NCI-H69 (cell line): ENCODE measurements at regions not wholly inside any gene's neighbourhood (a gene's known extent, or its start where the extent isn't known, plus 50 kb on each side); places are given as distances from the start of the nearest gene placed in this dataset.

Experiments used
- DNase-seq: peaks from one replicate; lab custom pipeline; 2025; lab: John Stamatoyannopoulos, UW

DNA sequence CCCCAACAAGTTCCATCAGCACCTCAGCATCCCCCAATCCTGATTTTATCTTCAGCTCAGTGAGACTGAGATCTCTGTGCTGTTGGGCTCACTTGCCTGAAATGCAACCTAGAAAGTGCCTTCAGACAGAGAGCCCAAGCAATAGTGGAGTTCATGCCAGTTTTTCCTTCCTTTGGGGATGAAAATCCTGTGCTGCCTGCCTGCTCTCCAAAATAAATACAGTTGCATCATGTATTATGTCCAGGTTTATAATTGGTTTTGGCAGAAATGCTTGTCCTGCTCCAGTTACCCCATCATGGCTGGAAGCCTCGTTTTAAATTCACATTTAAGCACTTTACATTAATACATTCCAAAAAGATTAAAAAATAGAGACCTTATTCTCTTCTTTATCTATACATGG is 1865.5 kb upstream of the TENM3 start:
- peak; percentile 29 for DNase-seq

DNA sequence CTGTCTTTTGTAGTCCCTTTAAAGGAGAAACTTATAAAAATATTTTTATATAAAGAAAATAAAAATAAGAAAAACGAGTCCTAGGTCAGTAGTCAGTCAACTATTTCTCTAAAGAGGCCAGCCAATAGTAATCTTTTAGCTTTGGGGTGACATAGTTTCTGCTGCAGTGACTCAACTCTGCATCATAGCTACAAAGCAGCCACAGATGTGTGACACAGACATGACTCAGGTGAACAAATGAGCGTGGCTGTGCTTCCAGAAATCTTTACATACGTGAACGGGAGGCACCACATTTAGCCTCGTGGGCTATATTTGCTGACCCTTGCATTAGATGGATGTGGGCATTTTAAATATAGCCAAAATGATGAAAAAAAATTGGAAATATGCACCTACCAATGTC is 1862.5 kb upstream of the TENM3 start:
- no peak for DNase-seq

DNA sequence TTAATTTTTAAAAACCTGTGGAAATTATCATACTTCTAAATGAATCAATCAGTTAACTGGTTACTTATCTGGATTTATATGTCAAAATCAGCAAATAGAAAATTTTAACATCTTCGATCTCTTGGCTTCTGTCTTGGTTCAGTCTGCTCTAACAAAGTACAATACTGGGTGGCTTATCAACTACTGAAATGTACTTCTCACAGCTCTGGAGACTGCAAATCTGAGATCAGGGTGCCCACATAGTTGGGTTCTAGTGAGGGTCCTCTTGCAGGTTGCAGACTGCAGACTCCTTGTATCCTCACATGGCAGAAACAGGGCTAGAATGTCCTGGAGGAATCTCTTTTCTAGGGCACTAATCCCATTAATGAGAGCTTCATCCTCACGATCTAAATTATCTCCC is 1851.6 kb upstream of the TENM3 start:
- no peak for DNase-seq

DNA sequence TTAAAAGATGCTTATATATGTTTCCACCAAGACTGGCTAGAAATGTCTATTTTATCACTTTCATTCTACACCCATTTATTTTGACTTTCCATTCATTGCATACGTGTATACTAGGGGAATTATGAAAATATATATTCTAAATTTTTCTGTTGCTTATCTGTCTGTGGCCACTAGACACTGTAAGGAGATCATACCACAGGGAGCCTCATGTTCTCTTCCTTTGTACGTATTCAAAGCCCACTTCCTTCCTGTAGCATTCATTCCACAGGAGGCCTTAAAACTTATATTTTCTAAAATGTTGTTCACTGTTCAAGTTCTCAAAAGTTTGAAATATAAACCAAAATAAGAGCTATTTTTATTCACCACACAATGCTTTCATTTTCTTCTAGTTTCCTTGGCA is 1848.9 kb upstream of the TENM3 start:
- no peak for DNase-seq

DNA sequence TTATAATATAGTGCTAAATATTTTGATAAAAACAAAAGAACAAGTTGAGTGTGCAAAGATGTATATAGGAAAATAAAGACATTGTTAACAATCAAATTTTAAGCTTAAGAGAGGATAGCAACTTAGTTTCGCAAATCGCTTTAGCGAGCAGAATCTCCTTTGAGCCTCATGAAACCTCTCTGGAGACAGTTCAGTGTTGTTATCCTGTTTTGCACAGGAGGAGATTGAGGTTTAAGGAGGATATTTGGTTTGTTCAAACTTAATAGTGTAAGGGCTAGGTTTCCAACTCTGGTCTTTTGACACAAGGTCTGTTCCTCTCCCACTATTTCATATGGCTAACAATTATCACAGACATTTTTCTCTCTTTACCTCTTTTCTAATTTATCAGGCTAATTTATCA is 1848.5 kb upstream of the TENM3 start:
- no peak for DNase-seq

DNA sequence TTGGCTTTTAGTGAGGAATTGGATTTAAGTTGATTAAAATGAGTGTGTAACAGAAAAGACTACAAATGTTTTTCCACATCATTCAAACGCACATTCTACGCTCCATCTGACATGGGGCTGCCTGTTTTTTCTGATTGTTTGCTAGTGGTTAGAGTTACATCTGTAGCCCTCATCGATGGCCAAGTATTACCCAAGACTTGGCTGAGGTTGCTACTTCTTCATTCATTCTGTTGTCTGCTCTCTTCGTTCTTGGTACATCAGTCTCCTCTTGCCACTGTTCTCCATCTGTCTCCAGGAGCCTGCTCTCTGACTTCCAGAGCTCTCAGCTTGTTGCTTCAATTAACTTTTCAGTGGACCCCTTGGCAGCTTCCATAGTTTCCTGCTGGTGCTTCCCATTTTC is 1844.6 kb upstream of the TENM3 start:
- no peak for DNase-seq

DNA sequence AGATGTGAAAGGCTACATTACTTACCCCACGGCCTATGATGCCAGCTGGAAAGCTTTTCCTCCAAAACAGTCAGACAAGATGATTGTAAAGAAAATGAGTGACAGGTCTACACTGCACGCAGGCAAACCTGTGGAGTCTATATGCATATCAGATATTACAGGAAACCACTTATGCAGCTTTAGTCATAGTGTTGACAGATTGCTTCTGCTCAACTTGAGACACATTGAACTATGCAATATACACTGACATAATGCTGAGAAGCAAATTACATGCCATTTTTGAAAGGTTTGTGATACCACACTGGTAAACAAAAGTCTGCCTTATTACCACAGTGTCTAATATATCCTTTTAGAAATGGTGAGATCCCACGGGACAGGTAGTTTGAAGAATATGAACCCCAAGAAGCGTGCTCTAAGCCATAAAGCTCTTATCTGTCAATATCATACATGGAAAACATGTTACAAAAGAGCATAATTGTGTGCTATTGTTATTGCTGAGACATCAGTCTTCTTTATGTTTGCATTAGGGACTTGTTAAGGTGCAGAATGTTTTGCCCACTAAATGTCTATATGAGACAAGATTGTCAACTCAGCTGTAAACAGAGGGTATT is 1835.8 kb upstream of the TENM3 start:
- peak; percentile 88 for DNase-seq

DNA sequence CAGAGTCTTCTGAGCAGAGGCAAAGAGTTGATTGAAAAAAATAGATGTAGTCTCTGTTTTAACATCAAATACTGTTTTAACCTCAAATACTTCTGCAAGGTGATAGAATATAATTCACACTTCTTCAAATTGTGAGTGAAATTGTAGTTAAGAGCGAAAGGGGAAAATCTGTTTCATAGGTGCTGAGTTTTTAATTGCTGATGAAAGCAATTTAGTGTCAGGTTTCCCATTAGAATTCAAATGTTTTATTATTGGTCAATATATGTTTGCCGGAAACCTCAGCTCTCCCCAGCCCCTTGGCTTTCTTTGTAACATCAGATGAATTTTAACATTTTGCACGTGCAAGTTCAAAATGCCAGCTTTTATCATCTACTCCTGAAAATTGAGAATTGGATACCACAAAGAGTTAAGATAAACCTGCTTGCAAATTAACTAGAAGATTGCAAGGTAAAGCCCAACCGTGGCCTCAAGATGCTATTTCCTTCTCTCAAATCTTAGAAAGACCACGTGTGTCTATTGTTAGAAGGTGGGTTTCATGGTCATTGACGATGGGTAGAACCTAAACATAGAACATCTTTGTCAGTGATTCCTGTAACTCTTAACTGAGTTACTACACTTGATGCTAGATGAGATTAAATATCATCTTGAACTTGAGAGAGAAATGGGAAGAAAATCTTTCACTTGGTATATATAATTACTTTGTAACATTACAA is 1824.2 kb upstream of the TENM3 start:
- no peak for DNase-seq

DNA sequence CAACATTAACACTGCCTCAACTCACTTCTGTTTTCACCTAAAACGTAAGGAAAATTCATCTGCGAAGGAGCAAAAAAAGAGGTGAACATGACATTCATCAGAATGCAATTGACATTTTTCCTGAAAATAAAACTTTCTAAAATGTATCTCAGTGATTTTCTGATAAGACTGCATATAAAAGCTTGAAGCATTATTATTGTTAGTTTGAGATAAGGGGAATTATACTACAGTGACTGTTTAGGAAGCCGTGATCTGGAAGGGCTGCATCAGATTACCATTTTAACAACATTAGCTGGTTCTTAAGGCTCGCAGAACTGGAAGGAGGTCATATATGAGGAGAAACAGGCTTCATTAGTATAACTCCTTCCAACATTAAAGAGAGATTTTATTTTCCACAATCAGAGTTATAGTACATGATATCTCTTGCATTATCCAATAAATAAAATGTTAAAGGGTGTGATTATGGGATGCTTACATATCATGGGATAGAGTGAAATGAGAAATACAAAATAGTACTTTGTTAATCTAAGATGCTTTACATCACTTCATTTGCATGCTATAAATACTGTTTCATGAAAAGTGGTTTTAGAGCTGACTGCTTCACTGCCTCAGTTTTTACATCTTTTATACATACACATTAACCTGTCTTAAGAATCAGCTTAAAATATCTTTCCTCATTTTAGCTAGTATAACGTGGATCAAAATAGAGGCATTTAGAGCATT is 1820.1 kb upstream of the TENM3 start:
- DNase-seq: no peak

DNA sequence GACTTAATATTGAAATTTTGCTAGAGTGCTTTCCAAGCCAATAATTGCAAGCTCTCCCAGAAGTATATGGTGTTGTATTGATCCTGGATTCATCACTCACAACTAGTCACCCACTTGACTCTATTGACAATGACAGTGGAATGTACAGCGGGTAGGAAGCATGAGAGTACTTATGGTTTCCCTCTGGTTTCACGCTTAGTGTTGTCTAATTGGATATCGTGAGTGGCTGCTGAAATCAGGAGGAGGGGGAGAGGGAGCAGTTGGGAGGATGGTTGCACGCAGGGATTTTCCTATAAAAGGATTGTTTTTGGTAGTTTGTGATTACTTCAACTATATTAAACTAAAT is 1819.5 kb upstream of the TENM3 start:
- DNase-seq: no peak

DNA sequence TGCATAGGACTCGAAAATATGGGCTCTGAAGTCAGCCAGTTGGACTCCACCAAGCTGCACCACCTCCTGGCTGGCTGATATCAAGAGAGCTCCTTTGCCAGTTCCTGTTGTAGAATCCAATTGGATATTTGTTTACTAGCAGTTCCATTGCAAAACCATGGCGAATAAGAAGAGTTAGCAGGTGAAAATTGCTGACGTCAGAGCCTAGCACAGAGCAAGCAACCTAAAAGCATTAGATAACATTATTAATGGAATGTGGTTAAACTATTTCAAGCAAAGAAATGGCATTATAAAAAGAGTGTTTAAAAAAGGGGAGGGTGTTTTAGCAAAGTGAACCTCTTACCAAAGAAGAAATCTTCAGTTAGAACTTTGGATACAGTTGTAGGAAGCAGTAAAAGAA is 1816.3 kb upstream of the TENM3 start:
- DNase-seq: peak; percentile 13

DNA sequence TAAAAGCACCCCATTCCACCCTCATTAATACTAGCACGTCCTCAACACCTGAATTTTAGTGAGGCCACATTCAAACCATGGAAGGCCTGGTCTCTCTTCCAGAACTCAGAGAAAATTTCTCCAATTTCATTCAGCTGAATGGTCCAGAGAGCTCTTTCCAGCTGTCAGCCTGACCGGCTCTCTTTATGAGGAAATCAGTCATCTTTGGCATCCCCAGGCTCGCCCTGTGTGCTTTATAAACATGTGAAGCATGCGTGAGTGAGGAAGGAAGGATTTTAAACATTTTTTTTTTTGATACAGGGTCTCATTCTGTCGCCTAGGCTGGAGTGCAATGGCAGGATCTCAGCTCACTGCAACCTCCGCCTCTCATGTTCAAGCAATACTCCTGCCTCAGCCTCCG is 1812.9 kb upstream of the TENM3 start:
- no peak for DNase-seq

DNA sequence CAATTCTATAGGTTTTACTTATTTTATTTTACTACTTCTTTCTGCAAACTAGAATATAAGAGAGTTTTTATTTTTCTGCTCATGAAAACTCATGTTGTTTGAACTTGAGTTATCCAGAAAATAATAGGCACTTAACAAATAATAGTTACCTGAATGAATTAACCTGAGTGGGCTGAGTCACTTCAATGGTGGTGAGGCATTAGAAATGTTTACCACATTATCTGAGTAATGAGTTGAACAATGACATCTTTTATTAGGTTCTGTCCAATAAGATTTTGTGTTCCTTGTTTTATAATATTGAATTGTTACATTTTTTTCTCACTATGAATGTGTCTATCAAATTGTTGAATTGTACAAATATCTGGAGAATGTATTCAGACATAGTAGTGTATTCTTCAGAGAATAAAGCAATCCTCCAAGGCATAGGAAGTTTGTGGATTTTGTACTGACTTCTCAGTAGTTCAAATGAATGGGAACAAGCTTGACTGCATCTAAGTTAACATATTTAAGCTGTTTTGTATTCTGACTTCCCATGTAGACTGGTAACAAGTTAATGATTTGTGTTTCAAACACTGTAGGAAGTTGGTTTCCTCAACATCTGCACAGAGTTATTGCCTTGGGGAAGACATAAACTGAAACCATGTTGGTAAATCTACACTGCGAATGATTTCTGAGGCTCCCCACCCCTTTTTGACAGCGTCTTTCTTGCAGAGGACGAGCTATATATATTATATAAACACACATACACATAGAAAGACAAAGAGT is 1808.9 kb upstream of the TENM3 start:
- DNase-seq: no peak

DNA sequence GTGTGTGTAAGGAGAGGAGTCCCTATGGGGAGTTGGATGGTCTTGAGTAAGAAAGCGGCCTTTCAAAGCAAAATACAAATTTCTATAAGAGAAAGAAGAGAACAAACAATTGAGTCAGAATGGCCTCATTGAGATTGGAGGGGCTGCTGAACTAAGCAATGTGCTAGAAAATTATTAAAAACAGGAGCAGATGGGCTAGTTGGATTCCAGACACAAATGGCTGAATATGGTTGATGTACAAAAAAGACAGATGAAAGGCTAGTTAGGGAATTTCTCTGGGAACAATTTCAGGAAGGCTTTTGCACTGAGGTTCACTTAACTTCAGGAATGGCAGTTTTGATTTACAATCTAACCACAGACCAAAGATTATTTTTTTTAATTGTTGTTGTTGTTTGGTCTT is 1806.8 kb upstream of the TENM3 start:
- no peak for DNase-seq

DNA sequence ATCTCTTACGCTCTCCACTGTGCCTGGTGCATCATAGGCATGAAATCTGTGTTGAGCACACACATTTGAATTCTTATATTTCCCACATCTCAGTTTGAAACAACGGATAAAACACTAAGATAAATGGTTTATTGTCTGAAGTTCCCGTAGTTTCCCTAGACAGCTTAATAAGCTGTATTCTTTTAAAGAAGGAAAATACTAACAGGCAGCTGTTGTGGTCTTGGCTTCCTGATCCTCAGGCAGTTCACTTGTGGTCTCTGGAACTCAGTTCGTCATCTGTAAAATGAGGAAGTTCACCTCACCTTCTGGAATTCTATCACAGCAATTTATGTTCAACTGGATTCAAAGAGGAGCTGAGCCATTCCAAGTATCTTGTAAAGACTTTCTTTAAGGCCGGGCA is 1805.6 kb upstream of the TENM3 start:
- no peak for DNase-seq

DNA sequence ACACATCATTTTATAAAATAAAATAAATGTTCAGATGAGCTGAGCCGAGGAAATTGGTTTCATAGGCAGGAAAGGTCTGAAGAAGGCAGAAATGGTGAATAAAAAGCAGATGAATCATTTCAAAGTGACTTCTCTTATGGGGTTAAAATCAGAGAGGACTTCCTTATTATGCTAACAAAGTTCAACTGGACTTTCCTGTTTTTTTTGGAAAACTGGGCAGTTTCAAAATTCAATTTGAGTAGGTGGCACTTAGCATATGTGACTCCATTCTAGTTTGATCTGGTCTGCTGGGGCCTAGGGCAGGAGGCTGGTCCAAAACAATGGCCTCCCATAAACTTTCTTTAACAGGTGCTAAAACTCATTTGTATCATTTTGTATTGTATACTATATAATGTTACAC is 1794.9 kb upstream of the TENM3 start:
- DNase-seq: no peak

DNA sequence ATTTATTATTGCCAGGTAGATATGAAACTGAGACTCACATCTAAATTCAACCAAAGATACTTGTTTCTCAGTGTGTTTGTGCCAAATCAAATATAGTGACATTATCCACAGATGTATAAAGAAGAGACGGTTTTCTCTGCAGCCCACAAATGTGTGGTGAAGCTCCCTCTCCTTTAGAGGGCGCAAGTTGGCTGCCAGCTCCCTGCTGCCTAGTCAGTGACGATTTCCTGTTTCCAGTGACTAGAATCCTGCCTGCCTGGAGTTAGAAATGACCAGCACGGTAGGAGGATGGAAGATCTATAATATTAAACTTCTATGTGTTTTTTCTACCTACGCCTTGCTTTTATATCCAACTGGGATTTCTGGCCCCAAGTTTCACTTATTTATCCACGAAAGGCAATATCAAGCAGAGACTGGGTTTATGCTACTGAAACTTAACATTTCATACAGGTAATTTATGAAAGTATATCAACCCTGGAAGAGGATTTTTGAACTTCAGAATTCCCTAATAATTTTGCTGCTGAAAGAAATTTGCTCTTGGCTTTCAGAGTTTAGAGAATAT is 1793.7 kb upstream of the TENM3 start:
- peak; percentile 90 for DNase-seq

DNA sequence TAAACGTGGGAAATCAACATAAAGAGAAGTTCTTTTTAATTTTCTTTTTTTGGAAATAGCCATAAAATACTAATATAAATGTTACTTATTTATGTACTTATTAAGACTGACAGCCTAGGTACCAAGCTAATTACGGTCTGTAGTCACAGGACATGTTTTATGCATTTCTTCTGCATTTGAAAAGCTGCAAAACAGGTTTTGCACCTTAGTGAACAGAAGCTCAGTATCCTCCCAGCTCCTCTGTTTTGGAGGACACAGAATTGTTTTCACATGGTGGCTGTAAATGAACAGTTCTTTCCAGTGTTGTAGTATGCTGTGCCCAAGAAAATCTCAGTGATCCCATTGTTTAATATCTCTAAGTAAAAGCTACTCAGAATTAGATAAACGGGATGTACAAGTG is 1788.0 kb upstream of the TENM3 start:
- DNase-seq: peak; percentile 28

DNA sequence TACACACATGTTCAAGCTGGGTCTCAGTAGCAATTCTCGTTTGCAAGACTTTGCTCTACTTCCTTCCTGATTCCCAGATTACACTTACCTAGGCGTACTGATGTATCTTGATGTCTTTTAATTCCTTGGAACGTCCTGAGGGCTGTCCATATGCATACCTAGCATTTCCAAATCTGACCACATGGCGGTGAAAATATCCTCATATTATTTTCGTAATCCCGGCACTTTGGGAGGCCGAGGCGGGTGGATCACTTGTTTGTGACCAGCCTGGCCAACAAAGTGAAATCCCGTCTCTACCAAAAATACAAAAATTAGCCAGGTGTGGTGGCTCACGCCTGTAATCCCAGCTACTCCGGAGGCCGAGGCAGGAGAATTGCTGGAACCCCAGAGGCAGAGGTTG is 1786.3 kb upstream of the TENM3 start:
- peak; percentile 37 for DNase-seq

DNA sequence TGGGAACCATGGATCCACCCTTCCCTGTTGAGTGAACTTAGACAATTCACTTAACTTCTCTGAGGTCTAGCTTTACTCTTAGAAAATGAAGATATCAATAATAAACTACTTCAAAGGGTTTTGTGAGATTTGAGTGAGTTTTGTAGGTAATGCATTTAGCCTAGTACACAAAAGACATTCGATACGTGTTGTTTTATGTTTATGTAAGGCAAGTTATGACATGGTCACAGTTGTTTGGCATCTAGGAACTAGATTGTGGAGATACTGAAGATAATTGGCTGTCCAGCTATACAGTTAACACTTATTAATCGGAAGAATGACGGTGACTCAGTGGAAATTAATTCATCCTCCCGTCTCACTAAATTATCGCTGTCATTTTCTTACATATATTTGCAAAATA is 1781.1 kb upstream of the TENM3 start:
- DNase-seq: no peak

DNA sequence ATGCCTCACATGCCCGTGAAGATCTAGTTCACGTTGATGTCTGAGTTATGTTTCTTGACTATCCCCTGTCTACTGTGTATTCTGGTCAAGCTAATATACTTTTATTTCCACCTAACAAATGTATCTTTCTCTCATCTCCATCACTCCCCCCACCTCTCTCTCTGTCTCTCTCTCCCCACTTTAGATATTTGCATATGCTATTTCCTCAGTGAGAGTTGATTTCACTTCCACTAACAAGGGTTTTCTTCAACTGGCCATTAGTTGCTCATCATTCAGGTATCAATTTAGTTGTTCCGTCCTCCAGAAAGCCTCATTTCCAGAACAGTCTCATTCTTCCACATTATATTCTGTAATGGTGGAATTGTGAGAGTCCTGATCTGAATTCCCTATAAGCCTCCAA is 1777.8 kb upstream of the TENM3 start:
- no peak for DNase-seq

DNA sequence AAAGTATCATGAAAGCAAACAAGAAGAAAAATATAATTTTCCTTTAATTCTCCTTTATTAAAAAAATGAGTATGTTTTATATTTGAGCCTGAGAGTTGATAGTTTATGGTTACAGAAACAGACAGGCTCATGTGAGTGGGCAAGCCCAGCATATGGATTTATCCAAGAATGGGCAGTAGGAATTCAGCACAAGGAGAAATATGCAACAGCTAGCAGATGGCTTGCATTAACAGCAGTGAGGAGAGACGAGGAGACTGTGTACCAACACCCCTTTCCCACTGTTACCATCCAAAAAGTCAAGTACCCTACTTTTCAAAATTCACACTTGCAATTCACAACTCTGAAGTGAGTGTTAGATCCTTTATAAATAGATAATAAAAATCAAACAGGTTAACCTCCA is 1760.2 kb upstream of the TENM3 start:
- no peak for DNase-seq

DNA sequence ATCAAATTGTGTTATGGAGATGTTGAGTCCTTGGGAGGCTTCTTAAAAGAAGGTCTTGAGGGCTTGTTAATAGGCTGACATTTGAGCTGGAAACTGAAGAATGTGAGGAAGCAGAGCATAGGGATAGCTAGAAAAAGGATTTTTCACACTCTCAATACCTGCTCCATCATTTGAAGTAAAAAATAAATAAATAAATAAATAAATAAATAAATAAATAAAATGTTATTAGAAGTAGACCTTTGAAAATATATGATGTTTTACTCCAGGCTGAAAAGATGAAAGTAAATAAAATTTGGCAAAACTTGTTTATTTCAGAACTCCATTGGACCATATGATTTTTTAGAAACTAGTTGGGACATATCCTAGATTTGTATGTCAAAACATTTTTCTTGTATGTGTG is 1757.8 kb upstream of the TENM3 start:
- no peak for DNase-seq
